ENCODE measurements at regions not wholly inside any gene's neighbourhood (a gene's known extent, or its start where the extent isn't known, plus 50 kb on each side); places are given as distances from the start of the nearest gene placed in this dataset.
"Not testable (repeated sequence)": the region's sequence is repeated elsewhere in the genome, so short reads cannot be mapped to it uniquely, and the experiment has no call there.

GRCh38 chr3:94377123-94377696 is 314.3 kb downstream of the NSUN3 start:
- not testable (repeated sequence) for H3K27me3 ChIP-seq (ENCODE audit: low read depth, low read length); H3K9me3 ChIP-seq (ENCODE audit: control insufficient read depth in 1 of 2, low read length in 2 of 2); H3K4me1 ChIP-seq (ENCODE audit: control insufficient read depth in 1 of 2, insufficient read depth in 2 of 2, low read length in 2 of 2); H3K4me3 ChIP-seq (ENCODE audit: low read depth in 1 of 2, low read length in 2 of 2); H3K36me3 ChIP-seq (ENCODE audit: control insufficient read depth in 1 of 2, insufficient read depth in 2 of 2, low read length in 2 of 2); H3K27ac ChIP-seq (ENCODE audit: low read length)

DNA sequence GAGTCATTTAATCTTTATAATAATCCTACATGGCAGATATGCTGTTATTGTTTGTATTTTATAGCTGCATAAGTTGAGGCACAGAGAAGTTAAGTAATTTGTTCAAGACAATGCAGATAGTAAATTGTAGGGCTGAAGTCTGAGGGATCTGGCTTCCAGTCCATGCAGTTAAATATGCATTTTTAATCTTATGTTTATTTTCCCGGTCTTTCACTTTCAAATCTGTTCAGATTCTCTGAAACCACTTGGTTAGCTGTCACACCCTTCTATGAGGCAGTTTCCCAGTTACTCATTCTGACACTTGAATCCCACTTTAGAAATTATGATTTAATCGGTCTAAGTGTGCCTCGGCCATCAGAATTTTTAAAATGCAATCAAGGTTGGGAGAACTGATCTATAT is 315.0 kb downstream of the NSUN3 start:
- H3K9me3 ChIP-seq (ENCODE audit: control insufficient read depth in 1 of 2, low read length in 2 of 2); H3K27ac ChIP-seq (ENCODE audit: low read length); H3K4me1 ChIP-seq (ENCODE audit: control insufficient read depth in 1 of 2, insufficient read depth in 2 of 2, low read length in 2 of 2); H3K4me3 ChIP-seq (ENCODE audit: low read depth in 1 of 2, low read length in 2 of 2); H3K36me3 ChIP-seq (ENCODE audit: control insufficient read depth in 1 of 2, insufficient read depth in 2 of 2, low read length in 2 of 2); H3K27me3 ChIP-seq (ENCODE audit: low read depth, low read length): not testable (repeated sequence)

GRCh38 chr3:94378322-94378721 is 315.5 kb downstream of the NSUN3 start:
- Histone ChIP-seq H3K9me3 (ENCODE audit: control insufficient read depth in 1 of 2, low read length in 2 of 2) (no peaks in the 10 kb centered on the region), H3K4me3 (ENCODE audit: low read depth in 1 of 2, low read length in 2 of 2) (no peak overlapping the region), H3K36me3 (ENCODE audit: control insufficient read depth in 1 of 2, insufficient read depth in 2 of 2, low read length in 2 of 2) (no peaks in the 10 kb centered on the region), H3K27ac (ENCODE audit: low read length) (no peak overlapping the region), H3K4me1 (ENCODE audit: control insufficient read depth in 1 of 2, insufficient read depth in 2 of 2, low read length in 2 of 2) (no peaks in the 10 kb centered on the region), H3K27me3 (ENCODE audit: low read depth, low read length) (no peaks in the 10 kb centered on the region)

DNA sequence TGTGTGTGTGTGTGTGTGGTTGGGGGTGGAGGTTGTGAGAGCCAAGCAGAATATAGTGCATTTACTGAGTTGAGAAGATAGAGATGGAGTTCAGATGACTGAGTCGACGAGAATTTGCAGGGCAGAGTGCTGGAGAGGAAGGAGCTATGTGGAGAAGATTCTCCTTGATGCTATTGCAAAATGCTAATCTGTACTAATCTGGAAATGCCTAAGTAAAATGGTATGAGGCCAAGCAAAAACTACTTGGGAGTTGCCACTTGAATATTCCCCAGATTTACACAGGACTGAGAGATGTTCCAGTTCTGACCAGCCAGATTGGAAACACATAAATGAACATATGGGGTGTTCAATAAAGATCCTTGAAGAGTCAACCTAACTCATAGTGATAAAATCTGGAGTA is 316.4 kb downstream of the NSUN3 start:
- Histone ChIP-seq H3K4me1 (ENCODE audit: control insufficient read depth in 1 of 2, insufficient read depth in 2 of 2, low read length in 2 of 2) (no peaks in the 10 kb centered on the region), H3K27ac (ENCODE audit: low read length) (no peak overlapping the region), H3K27me3 (ENCODE audit: low read depth, low read length) (no peaks in the 10 kb centered on the region), H3K4me3 (ENCODE audit: low read depth in 1 of 2, low read length in 2 of 2) (no peak overlapping the region), H3K36me3 (ENCODE audit: control insufficient read depth in 1 of 2, insufficient read depth in 2 of 2, low read length in 2 of 2) (no peaks in the 10 kb centered on the region), H3K9me3 (ENCODE audit: control insufficient read depth in 1 of 2, low read length in 2 of 2) (no peaks in the 10 kb centered on the region)

GRCh38 chr3:94394885-94395284 is 332.0 kb downstream of the NSUN3 start:
- Histone ChIP-seq H3K27me3 (ENCODE audit: low read depth, low read length) (no peaks in the 10 kb centered on the region), H3K9me3 (ENCODE audit: control insufficient read depth in 1 of 2, low read length in 2 of 2) (no peaks in the 10 kb centered on the region), H3K36me3 (ENCODE audit: control insufficient read depth in 1 of 2, insufficient read depth in 2 of 2, low read length in 2 of 2) (no peaks in the 10 kb centered on the region), H3K4me3 (ENCODE audit: low read depth in 1 of 2, low read length in 2 of 2) (no peak overlapping the region), H3K27ac (ENCODE audit: low read length) (no peak overlapping the region), H3K4me1 (ENCODE audit: control insufficient read depth in 1 of 2, insufficient read depth in 2 of 2, low read length in 2 of 2) (no peaks in the 10 kb centered on the region)

DNA sequence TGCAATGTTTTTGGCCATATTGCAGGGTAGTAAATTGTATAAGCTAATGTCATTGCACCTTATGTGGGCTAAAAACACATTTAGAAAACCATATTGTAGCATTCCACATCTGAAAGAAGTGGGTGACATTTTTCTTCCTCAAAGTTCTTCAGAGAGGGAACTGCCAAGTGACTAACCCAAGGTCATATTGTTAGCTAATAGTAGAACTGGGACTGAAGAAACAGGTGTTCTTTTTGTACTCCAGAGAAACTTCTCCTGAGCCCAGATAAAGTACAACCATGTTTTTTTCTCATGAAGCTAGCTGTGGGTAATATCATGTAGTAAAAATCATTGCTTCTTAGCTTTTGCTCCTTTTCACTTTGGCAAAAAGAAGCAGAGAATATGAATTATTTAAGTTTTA is 333.0 kb downstream of the NSUN3 start:
- Histone ChIP-seq H3K9me3 (ENCODE audit: control insufficient read depth in 1 of 2, low read length in 2 of 2) (no peaks in the 10 kb centered on the region), H3K27ac (ENCODE audit: low read length) (no peak overlapping the region), H3K4me1 (ENCODE audit: control insufficient read depth in 1 of 2, insufficient read depth in 2 of 2, low read length in 2 of 2) (no peaks in the 10 kb centered on the region), H3K4me3 (ENCODE audit: low read depth in 1 of 2, low read length in 2 of 2) (no peak overlapping the region), H3K27me3 (ENCODE audit: low read depth, low read length) (no peaks in the 10 kb centered on the region), H3K36me3 (ENCODE audit: control insufficient read depth in 1 of 2, insufficient read depth in 2 of 2, low read length in 2 of 2) (no peaks in the 10 kb centered on the region)

DNA sequence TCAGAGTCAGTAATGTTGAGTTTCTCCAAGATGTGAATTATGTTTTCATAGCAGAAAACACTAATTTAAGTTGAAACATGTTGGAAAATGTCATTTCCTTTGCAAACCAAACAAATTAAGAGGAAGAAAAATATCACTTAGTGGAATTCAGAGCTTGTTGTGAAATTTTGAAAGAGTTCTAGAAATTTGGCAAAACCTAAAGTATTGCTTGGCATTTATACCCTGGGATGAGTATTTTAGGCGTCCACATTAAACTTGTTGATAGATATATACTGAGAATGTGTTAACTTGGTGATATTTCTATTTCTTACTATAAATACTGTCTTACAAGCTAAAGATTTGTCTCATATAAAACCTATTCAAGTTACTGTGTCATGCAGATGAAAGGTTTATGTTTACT is 335.2 kb downstream of the NSUN3 start:
- no peak overlapping the region for H3K27ac ChIP-seq (ENCODE audit: low read length)
- H3K9me3 ChIP-seq (ENCODE audit: control insufficient read depth in 1 of 2, low read length in 2 of 2), result no peaks in the 10 kb centered on the region
- no peaks in the 10 kb centered on the region for H3K36me3 ChIP-seq (ENCODE audit: control insufficient read depth in 1 of 2, insufficient read depth in 2 of 2, low read length in 2 of 2)
- H3K4me3 ChIP-seq (ENCODE audit: low read depth in 1 of 2, low read length in 2 of 2), result no peak overlapping the region
- H3K27me3 ChIP-seq (ENCODE audit: low read depth, low read length), result no peaks in the 10 kb centered on the region
- H3K4me1 ChIP-seq (ENCODE audit: control insufficient read depth in 1 of 2, insufficient read depth in 2 of 2, low read length in 2 of 2), result no peaks in the 10 kb centered on the region

GRCh38 chr3:94401466-94401865 is 338.6 kb downstream of the NSUN3 start:
- Histone ChIP-seq H3K36me3 (ENCODE audit: control insufficient read depth in 1 of 2, insufficient read depth in 2 of 2, low read length in 2 of 2) (no peaks in the 10 kb centered on the region), H3K27me3 (ENCODE audit: low read depth, low read length) (no peaks in the 10 kb centered on the region), H3K4me1 (ENCODE audit: control insufficient read depth in 1 of 2, insufficient read depth in 2 of 2, low read length in 2 of 2) (no peaks in the 10 kb centered on the region), H3K27ac (ENCODE audit: low read length) (no peak overlapping the region), H3K4me3 (ENCODE audit: low read depth in 1 of 2, low read length in 2 of 2) (no peak overlapping the region), H3K9me3 (ENCODE audit: control insufficient read depth in 1 of 2, low read length in 2 of 2) (no peaks in the 10 kb centered on the region)

DNA sequence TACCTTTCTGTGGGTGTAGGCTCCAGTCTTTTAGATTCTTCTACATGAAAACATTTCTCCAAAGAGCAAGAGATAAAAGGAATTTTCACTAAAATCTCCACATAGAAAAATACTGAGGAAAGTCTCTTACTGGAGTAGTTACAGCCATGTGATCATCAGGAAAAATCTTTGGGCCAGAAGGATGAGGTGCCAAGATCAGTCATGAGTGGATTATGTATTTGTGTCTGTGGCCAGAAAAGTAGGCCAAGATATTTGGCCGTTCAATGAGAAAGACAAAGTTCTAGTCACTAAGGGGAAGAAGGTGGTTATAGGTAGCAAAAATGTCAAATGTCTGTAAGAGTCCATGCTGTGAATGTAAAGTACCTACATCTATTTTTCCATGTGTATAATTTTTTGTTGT is 339.3 kb downstream of the NSUN3 start:
- Histone ChIP-seq H3K9me3 (ENCODE audit: control insufficient read depth in 1 of 2, low read length in 2 of 2) (no peaks in the 10 kb centered on the region), H3K27ac (ENCODE audit: low read length) (no peak overlapping the region), H3K4me1 (ENCODE audit: control insufficient read depth in 1 of 2, insufficient read depth in 2 of 2, low read length in 2 of 2) (no peaks in the 10 kb centered on the region), H3K27me3 (ENCODE audit: low read depth, low read length) (no peaks in the 10 kb centered on the region), H3K4me3 (ENCODE audit: low read depth in 1 of 2, low read length in 2 of 2) (no peak overlapping the region), H3K36me3 (ENCODE audit: control insufficient read depth in 1 of 2, insufficient read depth in 2 of 2, low read length in 2 of 2) (no peaks in the 10 kb centered on the region)

DNA sequence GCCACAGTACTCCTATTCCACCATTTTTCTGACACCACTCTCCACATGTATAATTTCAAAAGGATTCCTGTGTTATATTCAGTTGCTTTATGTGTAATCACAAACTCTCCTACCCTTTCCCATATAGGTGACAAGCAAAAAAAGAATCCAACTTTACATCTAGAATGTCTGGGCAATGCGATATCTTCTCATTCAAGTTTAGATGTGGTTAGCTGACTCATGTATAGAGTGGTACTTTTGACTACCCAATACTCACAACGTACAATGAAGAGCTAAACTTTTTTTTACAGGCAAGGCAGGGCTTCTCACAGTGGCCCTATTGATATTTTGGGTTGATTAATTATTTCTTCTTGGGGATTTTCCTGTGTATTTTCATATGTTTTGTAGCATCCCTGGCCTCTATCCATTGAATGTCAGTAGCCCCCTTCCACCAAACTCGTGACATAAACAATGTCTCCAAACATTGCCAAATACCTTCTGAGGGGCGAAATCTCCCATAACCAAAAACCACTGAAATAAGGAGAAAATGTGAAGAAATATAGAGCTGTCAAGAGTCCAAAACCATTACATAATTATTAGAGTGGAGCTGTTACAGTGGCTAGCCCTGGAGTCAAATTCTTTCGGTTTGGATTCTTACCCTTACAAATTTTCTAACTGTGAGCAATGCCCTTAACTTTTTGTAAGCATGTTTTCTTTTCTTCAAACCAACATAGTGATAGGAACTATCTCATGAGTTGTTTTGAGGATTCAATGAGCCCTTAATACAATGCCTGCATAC is 342.6 kb downstream of the NSUN3 start:
- H3K27ac ChIP-seq (ENCODE audit: low read length), result no peak overlapping the region
- H3K4me1 ChIP-seq (ENCODE audit: control insufficient read depth in 1 of 2, insufficient read depth in 2 of 2, low read length in 2 of 2), result no peaks in the 10 kb centered on the region
- H3K27me3 ChIP-seq (ENCODE audit: low read depth, low read length), result no peaks in the 10 kb centered on the region
- no peaks in the 10 kb centered on the region for H3K9me3 ChIP-seq (ENCODE audit: control insufficient read depth in 1 of 2, low read length in 2 of 2)
- no peaks in the 10 kb centered on the region for H3K36me3 ChIP-seq (ENCODE audit: control insufficient read depth in 1 of 2, insufficient read depth in 2 of 2, low read length in 2 of 2)
- H3K4me3 ChIP-seq (ENCODE audit: low read depth in 1 of 2, low read length in 2 of 2), result no peak overlapping the region

DNA sequence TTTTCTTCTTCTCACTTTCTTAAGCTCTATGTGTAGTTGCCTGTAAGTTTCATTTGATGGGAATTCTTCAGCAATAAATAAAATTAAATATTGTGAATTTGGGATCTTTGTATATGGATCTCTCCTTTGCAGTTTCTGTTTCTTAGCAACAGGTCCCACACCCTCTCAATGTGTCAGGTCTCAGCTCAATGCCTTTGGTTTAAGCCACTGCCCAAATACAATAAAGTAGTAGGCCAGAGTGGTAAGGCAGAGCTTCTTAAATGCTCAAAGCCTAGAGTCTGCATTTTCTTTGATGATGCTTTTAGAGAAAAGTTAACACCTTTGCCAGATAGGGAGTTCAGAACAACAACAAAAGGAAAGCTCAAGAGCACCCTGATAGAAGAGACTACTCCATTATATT is 343.7 kb downstream of the NSUN3 start:
- Histone ChIP-seq H3K27ac (ENCODE audit: low read length) (no peak overlapping the region), H3K36me3 (ENCODE audit: control insufficient read depth in 1 of 2, insufficient read depth in 2 of 2, low read length in 2 of 2) (no peaks in the 10 kb centered on the region), H3K9me3 (ENCODE audit: control insufficient read depth in 1 of 2, low read length in 2 of 2) (no peaks in the 10 kb centered on the region), H3K4me3 (ENCODE audit: low read depth in 1 of 2, low read length in 2 of 2) (no peak overlapping the region), H3K27me3 (ENCODE audit: low read depth, low read length) (no peaks in the 10 kb centered on the region), H3K4me1 (ENCODE audit: control insufficient read depth in 1 of 2, insufficient read depth in 2 of 2, low read length in 2 of 2) (no peaks in the 10 kb centered on the region)

DNA sequence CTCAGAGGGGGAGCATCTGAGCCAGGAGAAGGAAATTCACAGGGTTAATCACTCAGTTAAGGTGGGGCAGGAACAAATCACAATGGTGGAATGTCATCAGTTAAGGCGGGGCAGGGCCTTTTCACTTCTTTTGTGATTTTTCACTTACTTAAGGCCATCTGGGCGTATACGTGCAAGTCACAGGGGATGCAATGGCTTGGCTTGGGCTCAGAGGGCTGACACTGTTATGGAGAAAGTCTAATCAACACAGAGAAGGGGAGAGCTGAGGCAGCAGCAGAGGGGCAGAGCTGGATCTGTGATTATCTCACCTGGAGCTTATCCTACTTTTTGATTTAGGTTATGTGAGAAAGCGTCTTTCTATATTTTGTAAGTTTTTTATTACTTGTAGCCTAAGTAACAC is 350.1 kb downstream of the NSUN3 start:
- not testable (repeated sequence) for H3K4me3 ChIP-seq (ENCODE audit: low read depth in 1 of 2, low read length in 2 of 2); H3K36me3 ChIP-seq (ENCODE audit: control insufficient read depth in 1 of 2, insufficient read depth in 2 of 2, low read length in 2 of 2); H3K27ac ChIP-seq (ENCODE audit: low read length); H3K4me1 ChIP-seq (ENCODE audit: control insufficient read depth in 1 of 2, insufficient read depth in 2 of 2, low read length in 2 of 2); H3K27me3 ChIP-seq (ENCODE audit: low read depth, low read length); H3K9me3 ChIP-seq (ENCODE audit: control insufficient read depth in 1 of 2, low read length in 2 of 2)
